ENCODE measurements at regions not wholly inside any gene's neighbourhood (a gene's known extent, or its start where the extent isn't known, plus 50 kb on each side); places are given as distances from the start of the nearest gene placed in this dataset.

GRCh38 chr6:130517444-130517931 is 151.7 kb downstream of the TMEM200A start:
- Histone ChIP-seq H3K79me2 (ENCODE audit: insufficient read depth, low read length) (no peaks in the 10 kb centered on the region), H2AFZ (ENCODE audit: low read depth, low read length) (no peak overlapping the region), H3K4me2 (ENCODE audit: insufficient read depth, low read length) (no peak overlapping the region), H4K20me1 (ENCODE audit: insufficient read depth, low read length) (no peaks in the 10 kb centered on the region), H3K36me3 (ENCODE audit: insufficient read depth, low read length) (no peaks in the 10 kb centered on the region), H3K9me3 (ENCODE audit: insufficient read depth, low read length, severe bottlenecking) (peaks cover 4% of the 10 kb centered on the region), H3K9ac (ENCODE audit: low read depth, low read length) (no peak overlapping the region), H3K4me3 (ENCODE audit: low read depth in 1 of 2, low read length in 2 of 2) (no peak overlapping the region), H3K27me3 (ENCODE audit: insufficient read depth, low read length, poor library complexity) (no peaks in the 10 kb centered on the region), H3K4me1 (ENCODE audit: insufficient read depth, low read length) (peaks cover 66% of the 10 kb centered on the region), H3K27ac (ENCODE audit: low read length) (peak overlapping the region; percentile 47; the same call in 1 of the 2 replicates)
- ATAC-seq (ENCODE audit: insufficient read depth, low read depth) (no peak), DNase-seq (no peak)
- TF ChIP-seq EZH2 (IDR thresholded peaks at IDR 0.05; ENCODE audit: borderline replicate concordance, low read depth, low read length, severe bottlenecking), result no peak
- TF ChIP-seq, protein P1, sequence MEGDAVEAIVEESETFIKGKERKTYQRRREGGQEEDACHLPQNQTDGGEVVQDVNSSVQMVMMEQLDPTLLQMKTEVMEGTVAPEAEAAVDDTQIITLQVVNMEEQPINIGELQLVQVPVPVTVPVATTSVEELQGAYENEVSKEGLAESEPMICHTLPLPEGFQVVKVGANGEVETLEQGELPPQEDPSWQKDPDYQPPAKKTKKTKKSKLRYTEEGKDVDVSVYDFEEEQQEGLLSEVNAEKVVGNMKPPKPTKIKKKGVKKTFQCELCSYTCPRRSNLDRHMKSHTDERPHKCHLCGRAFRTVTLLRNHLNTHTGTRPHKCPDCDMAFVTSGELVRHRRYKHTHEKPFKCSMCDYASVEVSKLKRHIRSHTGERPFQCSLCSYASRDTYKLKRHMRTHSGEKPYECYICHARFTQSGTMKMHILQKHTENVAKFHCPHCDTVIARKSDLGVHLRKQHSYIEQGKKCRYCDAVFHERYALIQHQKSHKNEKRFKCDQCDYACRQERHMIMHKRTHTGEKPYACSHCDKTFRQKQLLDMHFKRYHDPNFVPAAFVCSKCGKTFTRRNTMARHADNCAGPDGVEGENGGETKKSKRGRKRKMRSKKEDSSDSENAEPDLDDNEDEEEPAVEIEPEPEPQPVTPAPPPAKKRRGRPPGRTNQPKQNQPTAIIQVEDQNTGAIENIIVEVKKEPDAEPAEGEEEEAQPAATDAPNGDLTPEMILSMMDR (IDR thresholded peaks at IDR 0.05; ENCODE audit: borderline replicate concordance, extremely low read depth, low read length, poor library complexity, severe bottlenecking), result no peak

DNA sequence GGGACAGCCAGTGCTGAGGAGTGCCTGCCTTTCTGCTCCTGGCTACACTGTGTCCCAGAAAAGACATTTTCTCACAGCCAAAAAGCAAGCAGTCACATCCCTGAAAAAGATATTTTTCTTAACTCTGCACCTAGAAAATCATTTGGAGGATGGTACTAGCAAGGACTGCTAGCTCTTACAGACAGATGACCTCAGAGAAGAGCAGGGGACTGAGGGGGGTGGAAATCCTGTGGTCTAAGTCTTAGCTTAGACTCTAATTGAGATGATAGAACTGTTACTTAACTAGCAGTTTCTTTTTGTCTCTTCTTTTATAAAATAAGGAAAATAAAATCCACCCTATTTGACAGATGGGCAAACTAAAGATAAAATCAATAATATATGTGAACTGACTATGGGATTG is 152.8 kb downstream of the TMEM200A start:
- H3K27me3 ChIP-seq (ENCODE audit: insufficient read depth, low read length, poor library complexity), result no peaks in the 10 kb centered on the region
- H2AFZ ChIP-seq (ENCODE audit: low read depth, low read length), result peak overlapping the region; percentile 6; the same call in 1 of the 2 replicates
- 0 out of 2 replicates have a peak overlapping the region, but pooled peaks have one; percentile 1 for H3K4me2 ChIP-seq (ENCODE audit: insufficient read depth, low read length)
- H3K36me3 ChIP-seq (ENCODE audit: insufficient read depth, low read length), result no peaks in the 10 kb centered on the region
- H3K27ac ChIP-seq (ENCODE audit: low read length), result peak overlapping the region; percentile 47
- no peak for TF ChIP-seq EZH2 (IDR thresholded peaks at IDR 0.05; ENCODE audit: borderline replicate concordance, low read depth, low read length, severe bottlenecking)
- TF ChIP-seq, protein P1 (IDR thresholded peaks at IDR 0.05; ENCODE audit: borderline replicate concordance, extremely low read depth, low read length, poor library complexity, severe bottlenecking), result no peak
- DNase-seq (no peak), ATAC-seq (ENCODE audit: insufficient read depth, low read depth) (no peak)
- peaks cover 58% of the 10 kb centered on the region for H3K4me1 ChIP-seq (ENCODE audit: insufficient read depth, low read length)
- peaks cover 4% of the 10 kb centered on the region for H3K9me3 ChIP-seq (ENCODE audit: insufficient read depth, low read length, severe bottlenecking)
- no peaks in the 10 kb centered on the region for H4K20me1 ChIP-seq (ENCODE audit: insufficient read depth, low read length)
- H3K4me3 ChIP-seq (ENCODE audit: low read depth in 1 of 2, low read length in 2 of 2), result no peak overlapping the region
- H3K79me2 ChIP-seq (ENCODE audit: insufficient read depth, low read length), result no peaks in the 10 kb centered on the region
- no peak overlapping the region; the same call in 1 of the 2 replicates for H3K9ac ChIP-seq (ENCODE audit: low read depth, low read length)

DNA sequence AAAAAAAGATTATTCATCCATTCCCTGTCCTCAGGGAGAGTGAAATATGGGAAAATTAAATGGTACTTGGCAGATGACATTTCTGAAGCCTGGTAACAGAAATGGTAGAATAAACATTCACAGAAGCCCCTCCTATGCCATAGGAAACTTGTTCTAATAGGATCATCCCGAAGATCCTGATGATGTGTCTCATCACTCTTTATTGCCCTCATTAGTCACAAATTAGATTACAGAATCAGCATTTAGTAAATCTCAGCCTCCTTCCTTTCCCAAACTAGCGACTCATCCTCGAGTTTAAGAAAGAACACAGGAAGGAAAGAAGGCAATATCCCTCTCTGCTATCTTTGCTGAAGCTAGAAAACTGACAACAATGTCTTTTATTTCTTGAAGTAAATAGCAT is 154.4 kb downstream of the TMEM200A start:
- H3K9me3 ChIP-seq (ENCODE audit: insufficient read depth, low read length, severe bottlenecking), result peaks cover 4% of the 10 kb centered on the region
- H3K4me2 ChIP-seq (ENCODE audit: insufficient read depth, low read length), result no peak overlapping the region
- no peak for ATAC-seq (ENCODE audit: insufficient read depth, low read depth)
- no peaks in the 10 kb centered on the region for H4K20me1 ChIP-seq (ENCODE audit: insufficient read depth, low read length)
- H3K9ac ChIP-seq (ENCODE audit: low read depth, low read length), result no peak overlapping the region
- no peak overlapping the region for H3K27ac ChIP-seq (ENCODE audit: low read length)
- H3K36me3 ChIP-seq (ENCODE audit: insufficient read depth, low read length), result no peaks in the 10 kb centered on the region
- H3K4me3 ChIP-seq (ENCODE audit: low read depth in 1 of 2, low read length in 2 of 2), result no peak overlapping the region
- H3K79me2 ChIP-seq (ENCODE audit: insufficient read depth, low read length), result no peaks in the 10 kb centered on the region
- no peak overlapping the region for H2AFZ ChIP-seq (ENCODE audit: low read depth, low read length)
- DNase-seq, result no peak
- no peak for TF ChIP-seq EZH2 (IDR thresholded peaks at IDR 0.05; ENCODE audit: borderline replicate concordance, low read depth, low read length, severe bottlenecking)
- TF ChIP-seq, protein P1 (IDR thresholded peaks at IDR 0.05; ENCODE audit: borderline replicate concordance, extremely low read depth, low read length, poor library complexity, severe bottlenecking), result no peak
- no peaks in the 10 kb centered on the region for H3K27me3 ChIP-seq (ENCODE audit: insufficient read depth, low read length, poor library complexity)
- H3K4me1 ChIP-seq (ENCODE audit: insufficient read depth, low read length), result peaks cover 58% of the 10 kb centered on the region
